LHCN-M2 (cell line): ENCODE measurements at regions not wholly inside any gene's neighbourhood (a gene's known extent, or its start where the extent isn't known, plus 50 kb on each side); places are given as distances from the start of the nearest gene placed in this dataset.
A peak's percentile ranks its signal among the peaks of the same experiment; 100 is the strongest.
"Not testable (repeated sequence)": the region's sequence is repeated elsewhere in the genome, so short reads cannot be mapped to it uniquely, and the experiment has no call there.

ENCODE experiments used
- DNase-seq: peaks from one replicate; pipeline ENCODE4 v3.0.0-alpha.2; 2012; ENCODE audit warnings: low read depth

GRCh38 chr16:60404401-60404800 lies 1631.8 kb downstream of the CDH8 start:
- DNase-seq: peak; percentile 11

DNA sequence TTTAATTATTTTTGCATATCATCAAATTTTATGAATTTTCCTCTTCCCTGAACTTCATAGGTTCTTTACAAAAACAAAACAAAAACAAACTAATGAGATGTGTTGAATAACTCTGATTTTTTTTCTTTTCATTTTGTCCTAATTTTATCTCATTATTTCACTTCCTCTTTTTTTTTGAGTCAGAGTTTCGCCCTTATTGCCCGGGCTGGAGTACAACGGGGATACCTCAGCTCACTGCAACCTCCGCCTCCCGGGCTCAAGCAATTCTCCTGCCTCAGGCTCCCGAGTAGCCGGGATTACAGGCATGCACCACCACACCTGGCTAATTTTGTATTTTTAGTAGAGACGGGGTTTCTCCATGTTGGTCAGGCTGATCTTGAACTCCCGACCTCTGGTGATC lies 1633.3 kb downstream of the CDH8 start:
- DNase-seq: not testable (repeated sequence)

DNA sequence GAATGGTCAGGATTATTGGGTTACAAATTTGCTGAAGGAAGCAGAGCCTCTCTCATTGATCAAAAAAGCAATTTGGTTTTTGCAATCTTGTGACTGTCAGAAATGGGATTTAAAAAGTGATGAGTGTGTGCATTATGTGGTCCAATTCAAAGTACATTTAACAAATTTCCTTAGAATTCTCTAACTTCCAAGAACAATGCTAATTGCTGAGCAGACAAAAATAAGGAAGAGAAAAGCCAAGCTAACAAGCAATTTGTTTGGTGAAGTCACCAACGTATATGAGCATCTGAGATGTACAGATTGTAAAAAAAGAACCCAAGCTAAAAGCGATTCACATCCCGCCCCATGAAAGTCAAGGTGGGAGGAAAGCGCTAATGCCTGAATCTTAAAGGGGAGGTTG lies 1643.9 kb downstream of the CDH8 start:
- no peak for DNase-seq

DNA sequence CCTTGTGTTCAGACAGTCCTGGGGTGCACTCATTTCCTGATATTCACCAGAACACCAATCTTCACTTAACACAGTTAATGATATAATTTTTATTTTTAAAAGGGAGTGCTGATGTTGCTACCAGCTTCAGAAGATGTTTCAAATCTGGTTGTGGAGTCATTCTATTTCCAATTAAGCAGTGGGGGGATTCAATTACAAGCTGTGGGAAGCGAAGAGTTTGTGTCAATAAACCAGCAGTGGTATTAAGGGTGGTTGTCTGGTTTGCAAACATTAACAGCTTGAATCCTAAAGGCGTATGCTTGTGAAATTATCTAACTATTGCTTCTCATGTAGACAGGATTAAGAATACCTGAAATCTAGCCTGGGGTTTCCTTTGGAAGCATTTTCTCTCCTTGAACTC lies 1637.5 kb upstream of the GOT2 start:
- DNase-seq: no peak

- DNase-seq: no peak
These were observed 1633.6 kb upstream of the GOT2 start for GRCh38 chr16:60367739-60368138.

- no peak for DNase-seq
These were observed 1629.5 kb upstream of the GOT2 start for GRCh38 chr16:60363566-60363965.

- DNase-seq: not testable (repeated sequence)
These were observed 1625.8 kb upstream of the GOT2 start for GRCh38 chr16:60359866-60360265.

DNA sequence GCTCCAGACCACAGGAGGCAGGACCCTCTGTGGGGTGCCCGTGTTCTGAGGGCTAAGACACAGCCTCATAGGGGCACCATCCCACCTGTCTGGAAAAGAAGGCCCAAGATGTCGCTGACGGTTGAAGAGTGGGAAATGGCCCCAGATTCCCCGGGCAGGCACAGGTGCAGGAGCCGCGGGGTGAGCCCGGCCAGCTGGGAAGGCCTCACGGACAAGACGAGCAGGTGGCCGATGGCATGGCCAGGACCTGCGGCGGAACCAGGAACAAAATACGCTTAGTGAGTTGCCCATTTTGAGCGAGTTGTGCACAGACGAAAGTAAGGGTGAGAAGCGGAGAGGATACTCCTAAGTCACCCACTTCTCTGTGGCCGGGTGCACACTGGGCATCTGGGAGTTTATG lies 1625.3 kb upstream of the GOT2 start:
- DNase-seq: not testable (repeated sequence)

GRCh38 chr16:60357876-60358522 lies 1623.9 kb upstream of the GOT2 start:
- not testable (repeated sequence) for DNase-seq

- DNase-seq: no peak
These were observed 1612.1 kb upstream of the GOT2 start for GRCh38 chr16:60346256-60346655.

GRCh38 chr16:60337671-60338070 lies 1603.6 kb upstream of the GOT2 start:
- DNase-seq: no peak

GRCh38 chr16:60331168-60331567 lies 1597.1 kb upstream of the GOT2 start:
- no peak for DNase-seq

DNA sequence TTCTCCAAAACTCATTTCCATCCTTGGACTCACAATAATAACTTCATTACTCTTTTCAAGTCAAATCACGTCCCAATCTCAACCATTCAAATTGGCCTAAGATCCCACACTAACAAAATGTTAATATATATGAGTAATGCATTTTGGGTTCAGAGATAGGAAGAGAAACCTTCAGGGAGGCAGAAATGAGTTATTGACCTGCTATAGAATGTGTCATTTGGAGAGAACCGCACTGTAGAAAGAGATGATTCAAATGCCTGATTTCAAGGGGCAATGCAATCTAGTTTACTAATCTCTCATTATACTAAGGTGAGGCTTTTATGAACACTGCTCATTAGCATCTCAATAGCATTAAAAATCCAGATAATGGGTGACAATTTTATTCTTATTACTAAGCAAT lies 1595.0 kb upstream of the GOT2 start:
- no peak for DNase-seq

DNA sequence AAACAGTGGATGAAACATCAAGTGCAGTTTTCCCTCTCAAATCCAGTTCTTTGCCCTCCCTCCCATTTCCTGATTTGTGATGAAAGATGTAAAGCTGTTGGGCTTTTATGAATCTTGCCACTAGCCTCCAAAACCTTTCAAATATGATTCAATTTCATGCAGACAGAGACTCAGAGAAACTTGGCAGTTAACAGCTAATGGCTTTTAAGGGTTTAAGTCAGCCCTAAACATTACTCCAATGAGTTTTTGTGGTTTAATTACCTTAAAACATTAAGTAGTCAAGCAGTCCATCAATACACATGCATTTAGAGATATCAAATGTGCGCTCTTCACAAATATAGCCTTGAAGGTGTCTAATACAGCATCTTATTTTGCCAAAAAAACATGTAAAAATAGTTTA lies 1594.0 kb upstream of the GOT2 start:
- DNase-seq: no peak

- no peak for DNase-seq
These were observed 1584.4 kb upstream of the GOT2 start for GRCh38 chr16:60318486-60318885.

DNA sequence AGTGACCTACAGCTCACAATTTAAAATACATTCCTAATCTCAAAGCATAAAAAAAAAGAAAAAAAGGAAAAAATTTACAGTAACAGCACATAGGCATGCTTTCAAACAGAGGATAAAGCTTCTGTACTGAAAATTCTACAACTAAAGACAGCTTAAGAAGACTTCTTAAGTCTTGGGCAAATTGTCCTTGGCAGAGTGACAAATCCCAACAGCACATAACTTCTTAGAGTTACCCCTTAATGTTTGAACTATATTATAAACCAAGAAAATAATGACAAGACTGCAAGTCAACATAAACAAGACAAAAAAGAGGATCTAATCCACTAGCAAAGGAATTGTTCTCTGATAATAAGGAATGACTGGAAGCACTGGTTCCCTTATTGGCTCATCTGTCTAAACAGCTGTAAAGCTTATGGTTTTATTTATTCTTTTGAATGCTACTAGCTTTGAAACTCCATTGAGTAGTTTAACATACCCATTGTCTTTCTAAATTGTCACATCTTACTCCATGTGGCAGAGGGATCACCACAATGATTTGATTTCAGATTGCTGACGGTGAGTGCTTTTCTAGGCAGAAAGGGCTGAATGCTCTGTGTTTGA lies 1576.8 kb upstream of the GOT2 start:
- no peak for DNase-seq

DNA sequence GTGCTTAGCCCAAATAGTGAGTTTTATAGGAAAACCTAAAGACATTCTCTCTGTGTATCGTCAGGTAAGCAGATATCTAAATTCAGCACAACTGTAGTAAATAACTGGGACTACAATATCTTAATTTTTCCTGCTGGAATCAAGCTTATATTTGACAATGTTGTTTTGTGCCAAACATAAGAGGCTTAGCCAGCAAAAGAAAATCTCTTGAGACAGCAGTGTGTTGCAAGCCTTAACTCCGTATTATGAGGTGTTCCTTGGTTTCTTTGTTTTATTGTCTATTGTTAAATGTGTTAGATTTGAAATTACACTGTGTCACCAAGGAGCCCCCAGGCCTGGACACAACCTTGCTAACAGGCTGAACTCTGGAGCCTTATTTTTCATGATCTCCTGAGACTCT lies 1570.6 kb upstream of the GOT2 start:
- DNase-seq: no peak

GRCh38 chr16:60304066-60304465 lies 1570.0 kb upstream of the GOT2 start:
- no peak for DNase-seq

GRCh38 chr16:60302676-60303075 lies 1568.6 kb upstream of the GOT2 start:
- no peak for DNase-seq

- no peak for DNase-seq
These were observed 1568.1 kb upstream of the GOT2 start for GRCh38 chr16:60302261-60302660.

DNA sequence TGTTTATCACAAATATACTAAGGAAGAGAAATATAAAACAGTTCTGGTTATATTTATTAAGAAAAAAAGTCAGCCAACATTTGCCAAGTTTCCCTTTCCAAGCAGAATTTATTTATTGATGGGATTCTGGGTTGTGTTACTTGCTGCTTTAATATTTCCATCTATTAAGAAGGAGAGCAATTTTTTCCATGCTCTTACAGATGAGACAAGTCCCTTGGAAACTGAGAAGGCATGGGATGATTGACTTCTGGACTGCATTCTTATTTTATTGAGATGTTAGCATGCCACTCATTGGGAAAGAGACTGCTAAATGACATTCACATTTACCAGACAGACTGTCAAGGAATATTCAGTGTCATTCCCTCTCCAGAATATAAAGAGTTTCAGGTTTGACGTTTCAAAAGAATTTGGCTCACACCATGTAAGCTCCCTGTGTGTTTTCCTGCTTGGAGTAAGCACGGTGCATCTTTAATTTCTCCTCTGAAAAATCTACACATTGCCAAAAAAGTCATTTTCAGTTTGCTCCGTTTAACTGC lies 1565.2 kb upstream of the GOT2 start:
- no peak for DNase-seq

- DNase-seq: no peak
These were observed 1561.3 kb upstream of the GOT2 start for GRCh38 chr16:60295451-60295850.

- no peak for DNase-seq
These were observed 1551.7 kb upstream of the GOT2 start for GRCh38 chr16:60285794-60286193.
